Keratinocyte (primary cell): ENCODE measurements at regions not wholly inside any gene's neighbourhood (a gene's known extent, or its start where the extent isn't known, plus 50 kb on each side); places are given as distances from the start of the nearest gene placed in this dataset.

Experiments
- DNase-seq: peaks from one replicate; pipeline ENCODE4 v3.0.0-alpha.2; 2011; ENCODE audit warnings: low read depth, missing footprints, low spot score
- FAIRE-seq: peaks from 2 replicates; lab custom pipeline; 2011; peaks lifted over from hg19 to GRCh38; lab: Jason Lieb, UNC
- H2AFZ ChIP-seq: 2 replicates; pipeline ENCODE4 v1.6.0; 2012; ENCODE audit warnings: low read length, control low read depth, inconsistent platforms; ENCODE audit not compliant: control insufficient read depth
- H3K27ac ChIP-seq: 2 replicates; pipeline ENCODE4 v1.5.1; 2011; ENCODE audit warnings: low read length; ENCODE audit not compliant: control insufficient read depth, insufficient read depth
- H3K27me3 ChIP-seq: 3 replicates; pipeline ENCODE4 v1.6.0; 2011; ENCODE audit warnings: low read length; ENCODE audit not compliant: control insufficient read depth, insufficient read depth; ENCODE audit errors: extremely low read depth
- H3K36me3 ChIP-seq, 2 experiments: 2 replicates in 1 of 2; 3 replicates in 1 of 2; pipeline ENCODE4 v1.5.1; 2011; ENCODE audit warnings: low read length in 2 of 2, mild to moderate bottlenecking in 1 of 2; ENCODE audit not compliant: control insufficient read depth in 2 of 2, insufficient read depth in 2 of 2; ENCODE audit errors: extremely low read depth in 1 of 2
- H3K4me1 ChIP-seq: 3 replicates; pipeline ENCODE4 v1.5.1; 2011; ENCODE audit warnings: low read length; ENCODE audit not compliant: control insufficient read depth, insufficient read depth; ENCODE audit errors: extremely low read depth
- H3K4me2 ChIP-seq: 3 replicates; pipeline ENCODE4 v1.6.0; 2011; ENCODE audit warnings: low read depth, low read length; ENCODE audit not compliant: control insufficient read depth, insufficient read depth; ENCODE audit errors: extremely low read depth
- H3K4me3 ChIP-seq, 3 experiments: fragments of 200-600 bp in 1 of 3; sonication (generic) in 1 of 3; 2 replicates in 2 of 3; 3 replicates in 1 of 3; pipeline ENCODE4 v1.5.1; 2011 to 2016; ENCODE audit warnings: low read length in 3 of 3, mild to moderate bottlenecking in 3 of 3, control low read depth in 2 of 3, inconsistent platforms in 1 of 3, low read depth in 1 of 3, mixed read lengths in 1 of 3, mixed run types in 1 of 3, moderate library complexity in 1 of 3; ENCODE audit not compliant: control insufficient read depth in 2 of 3, insufficient read depth in 2 of 3; ENCODE audit errors: extremely low read depth in 1 of 3
- H3K79me2 ChIP-seq: 2 replicates; pipeline ENCODE4 v1.6.0; 2012; ENCODE audit warnings: low read length; ENCODE audit not compliant: control insufficient read depth, insufficient read depth
- H3K9ac ChIP-seq: 3 replicates; pipeline ENCODE4 v1.6.0; 2011; ENCODE audit warnings: low read length; ENCODE audit not compliant: control insufficient read depth, insufficient read depth; ENCODE audit errors: extremely low read depth
- H3K9me1 ChIP-seq: 3 replicates; pipeline ENCODE4 v1.6.0; 2011; ENCODE audit warnings: low read length; ENCODE audit not compliant: control insufficient read depth, insufficient read depth; ENCODE audit errors: extremely low read depth
- H3K9me3 ChIP-seq: 2 replicates; pipeline ENCODE4 v1.5.1; 2012; ENCODE audit warnings: low read depth, low read length; ENCODE audit not compliant: control insufficient read depth
- H4K20me1 ChIP-seq: 3 replicates; pipeline ENCODE4 v1.6.0; 2011; ENCODE audit warnings: low read length; ENCODE audit not compliant: control insufficient read depth, insufficient read depth; ENCODE audit errors: extremely low read depth
- EZH2 ChIP-seq: IDR thresholded peaks from one replicate; pipeline ENCODE4 v1.6.1; 2012; ENCODE audit warnings: inconsistent platforms, mild to moderate bottlenecking, low read length, moderate library complexity
- dilution Hi-C: fragments of 300-500 bp; cut with MboI; formaldehyde crosslinking; loops from one replicate; pipeline ENCODE4 v1.7.0; 2020; ENCODE audit warnings: low sequenced_read_pairs; ENCODE audit not compliant: extremely low pct_ligation_motif_present
- TF ChIP-seq, protein P1 (sequence below), 3 experiments: IDR thresholded peaks in 1 of 3; conservative IDR thresholded peaks in 1 of 3; optimal IDR thresholded peaks in 1 of 3; 2 replicates in 2 of 3; 3 replicates in 1 of 3; pipeline versions ENCODE3 to v1.5.1; 2011; ENCODE audit warnings: low read length in 3 of 3, mild to moderate bottlenecking in 3 of 3, moderate library complexity in 2 of 3, control low read depth in 1 of 3, inconsistent platforms in 1 of 3; ENCODE audit not compliant: insufficient read depth in 2 of 3; ENCODE audit errors: extremely low read depth in 1 of 3

DNA sequence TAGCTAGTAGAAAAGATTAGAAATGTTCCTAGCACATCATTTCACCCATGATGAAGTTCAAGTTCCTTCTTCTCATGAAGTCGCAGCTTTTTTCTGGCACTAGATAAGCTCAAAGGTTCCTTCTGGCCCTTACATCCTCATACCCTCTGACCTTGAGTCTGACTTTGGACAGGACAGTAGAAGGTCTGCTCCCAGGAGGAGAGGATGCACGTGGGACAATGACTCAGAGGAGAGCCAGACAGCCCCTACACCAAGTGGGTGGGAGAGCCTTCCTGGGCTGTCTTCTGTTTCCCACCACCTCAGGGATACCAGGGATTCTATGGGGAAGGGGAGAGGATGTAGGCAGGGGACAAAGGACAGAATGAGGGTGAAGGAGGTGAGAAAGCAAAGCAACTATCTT, 86.0 kb downstream of the HHIPL2 start:
- FAIRE-seq (no peak), DNase-seq (no peak)
- Histone ChIP-seq H3K9me3 (no peaks in the 10 kb centered on the region), H3K4me1 (peaks cover 8% of the 10 kb centered on the region), H2AFZ (no peak overlapping the region), H3K4me3 (no peak overlapping the region), H3K9ac (no peak overlapping the region), H3K9me1 (no peaks in the 10 kb centered on the region), H3K27me3 (no peaks in the 10 kb centered on the region), H3K27ac (no peak overlapping the region), H3K4me2 (no peak overlapping the region), H4K20me1 (no peaks in the 10 kb centered on the region), H3K79me2 (no peaks in the 10 kb centered on the region), H3K36me3 (no peaks in the 10 kb centered on the region)
- TF ChIP-seq, protein P1, sequence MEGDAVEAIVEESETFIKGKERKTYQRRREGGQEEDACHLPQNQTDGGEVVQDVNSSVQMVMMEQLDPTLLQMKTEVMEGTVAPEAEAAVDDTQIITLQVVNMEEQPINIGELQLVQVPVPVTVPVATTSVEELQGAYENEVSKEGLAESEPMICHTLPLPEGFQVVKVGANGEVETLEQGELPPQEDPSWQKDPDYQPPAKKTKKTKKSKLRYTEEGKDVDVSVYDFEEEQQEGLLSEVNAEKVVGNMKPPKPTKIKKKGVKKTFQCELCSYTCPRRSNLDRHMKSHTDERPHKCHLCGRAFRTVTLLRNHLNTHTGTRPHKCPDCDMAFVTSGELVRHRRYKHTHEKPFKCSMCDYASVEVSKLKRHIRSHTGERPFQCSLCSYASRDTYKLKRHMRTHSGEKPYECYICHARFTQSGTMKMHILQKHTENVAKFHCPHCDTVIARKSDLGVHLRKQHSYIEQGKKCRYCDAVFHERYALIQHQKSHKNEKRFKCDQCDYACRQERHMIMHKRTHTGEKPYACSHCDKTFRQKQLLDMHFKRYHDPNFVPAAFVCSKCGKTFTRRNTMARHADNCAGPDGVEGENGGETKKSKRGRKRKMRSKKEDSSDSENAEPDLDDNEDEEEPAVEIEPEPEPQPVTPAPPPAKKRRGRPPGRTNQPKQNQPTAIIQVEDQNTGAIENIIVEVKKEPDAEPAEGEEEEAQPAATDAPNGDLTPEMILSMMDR (optimal IDR thresholded peaks at IDR 0.05 in 1 of 3, IDR thresholded peaks at IDR 0.05 in 1 of 3, conservative IDR thresholded peaks at IDR 0.05 in 1 of 3; ENCODE audit: extremely low read depth in 1 of 3, insufficient read depth in 2 of 3, low read length in 3 of 3) = no peak
- no peak for TF ChIP-seq EZH2
- dilution Hi-C loops = no loop called here

DNA sequence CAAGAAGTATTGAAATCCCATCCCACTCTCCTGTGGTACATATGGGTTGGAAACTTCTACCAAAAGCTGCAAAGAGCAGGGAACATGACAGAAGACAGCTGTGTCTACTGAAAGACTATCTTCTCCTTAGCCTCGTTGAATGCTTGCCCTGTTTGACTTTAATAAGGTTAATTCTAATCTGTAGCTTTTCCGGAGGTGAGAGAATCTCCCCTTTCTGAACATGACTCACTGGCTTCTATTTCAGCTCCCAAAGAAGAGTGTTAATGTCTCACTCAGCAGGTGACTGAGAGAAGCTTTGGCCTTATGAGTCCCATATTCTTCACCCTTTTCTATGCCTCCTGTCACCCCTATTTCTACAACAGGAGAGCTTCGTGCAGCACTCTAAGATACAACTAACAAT, 88.3 kb downstream of the HHIPL2 start:
- Histone ChIP-seq H3K27ac (no peak overlapping the region), H4K20me1 (no peaks in the 10 kb centered on the region), H3K4me1 (peaks cover 9% of the 10 kb centered on the region), H3K9me1 (no peaks in the 10 kb centered on the region), H2AFZ (no peak overlapping the region), H3K9ac (no peak overlapping the region), H3K27me3 (no peaks in the 10 kb centered on the region), H3K4me3 (no peak overlapping the region), H3K9me3 (no peaks in the 10 kb centered on the region), H3K36me3 (no peaks in the 10 kb centered on the region), H3K4me2 (no peak overlapping the region), H3K79me2 (no peaks in the 10 kb centered on the region)
- DNase-seq (no peak), FAIRE-seq (no peak)
- TF ChIP-seq, protein P1 (optimal IDR thresholded peaks at IDR 0.05 in 1 of 3, IDR thresholded peaks at IDR 0.05 in 1 of 3, conservative IDR thresholded peaks at IDR 0.05 in 1 of 3; ENCODE audit: extremely low read depth in 1 of 3, insufficient read depth in 2 of 3, low read length in 3 of 3) = no peak
- TF ChIP-seq EZH2 = no peak
- dilution Hi-C loops = no loop called here
